Superior temporal gyrus (tissue), 1 donor: ENCODE measurements at regions not wholly inside any gene's neighbourhood (a gene's known extent, or its start where the extent isn't known, plus 50 kb on each side); places are given as distances from the start of the nearest gene placed in this dataset.
A peak's percentile ranks its signal among the peaks of the same experiment; 100 is the strongest.

ENCODE experiments used
- DNase-seq: peaks from one replicate; pipeline ENCODE4 v3.0.0-alpha.2; 2016; ENCODE audit errors: extremely low spot score

DNA sequence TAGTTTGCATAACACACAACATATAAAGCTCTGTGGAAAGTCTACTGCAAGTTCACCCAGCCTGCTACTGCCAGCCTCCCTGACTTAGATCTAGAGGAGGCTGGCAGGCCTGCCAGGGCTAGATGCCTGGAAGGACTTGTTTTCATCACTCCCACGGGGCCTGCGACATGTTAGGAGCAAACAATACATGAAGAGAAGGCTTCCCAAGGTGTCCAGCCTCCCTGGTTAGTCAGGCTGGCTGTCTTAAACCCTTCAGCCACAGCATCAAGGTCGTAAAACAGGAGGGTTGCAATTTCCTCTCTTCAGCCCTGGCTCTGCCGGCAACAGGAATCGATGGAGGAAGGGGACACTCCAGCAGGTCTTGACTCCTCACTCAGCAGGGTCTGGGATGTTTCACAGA, 104.5 kb downstream of the NGF start:
- no peak for DNase-seq

DNA sequence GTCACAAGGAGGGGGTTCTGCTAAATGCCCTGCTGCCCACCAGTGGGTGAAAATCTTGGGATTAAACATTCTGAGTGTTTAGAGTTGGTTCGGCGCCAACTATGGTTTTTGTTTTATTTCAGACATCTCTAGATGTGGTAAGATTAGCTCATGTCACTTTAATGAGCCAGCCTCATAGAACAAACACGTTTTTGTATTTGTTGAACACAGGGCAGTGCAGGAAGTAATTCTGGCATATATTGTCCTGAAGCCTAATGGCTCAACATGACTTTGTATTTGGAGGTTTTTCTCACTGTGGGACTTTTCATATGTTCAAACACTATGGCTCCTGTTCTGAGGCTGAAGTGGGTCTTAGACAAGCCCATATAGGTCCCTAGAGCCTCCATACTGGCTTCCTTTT, 107.8 kb downstream of the NGF start:
- DNase-seq: peak; percentile 10

DNA sequence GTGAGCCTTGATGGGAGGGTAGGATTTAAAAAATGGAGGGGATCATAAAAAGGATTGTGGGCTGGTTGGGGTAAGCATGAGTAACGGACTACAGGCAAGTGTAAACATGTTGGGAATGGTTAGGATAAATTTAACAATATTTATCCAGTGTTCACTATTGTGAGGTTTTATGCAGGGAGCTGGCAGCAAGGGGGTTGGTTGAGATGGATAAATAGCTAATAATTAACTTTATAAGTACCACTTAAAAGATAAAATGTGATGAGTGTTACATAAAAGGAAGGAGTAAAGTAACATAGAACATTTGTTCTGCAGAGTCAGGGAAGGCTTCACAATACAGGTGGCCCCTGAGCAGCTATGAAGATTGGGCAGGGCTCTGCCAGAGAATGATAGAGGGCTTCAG, 109.0 kb downstream of the NGF start:
- no peak for DNase-seq

DNA sequence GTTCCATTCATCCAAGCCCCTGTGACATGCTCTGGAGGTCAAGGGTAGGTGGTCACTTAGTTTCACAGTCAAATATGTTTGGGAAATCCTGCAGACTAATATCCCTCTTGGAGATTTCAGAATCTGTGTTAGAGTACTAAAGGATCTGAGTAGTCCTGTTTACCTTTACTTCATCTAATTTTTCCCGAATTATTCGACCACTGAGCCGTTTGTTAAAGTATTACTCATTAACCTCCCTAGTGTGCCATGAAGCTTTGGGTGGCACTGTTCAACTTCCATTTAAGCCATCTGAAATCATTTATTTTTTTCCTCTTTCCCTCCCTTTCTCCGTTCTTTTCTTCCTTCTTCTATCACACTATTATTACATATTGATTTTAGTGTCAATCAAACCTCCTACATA, 109.9 kb downstream of the NGF start:
- no peak for DNase-seq

DNA sequence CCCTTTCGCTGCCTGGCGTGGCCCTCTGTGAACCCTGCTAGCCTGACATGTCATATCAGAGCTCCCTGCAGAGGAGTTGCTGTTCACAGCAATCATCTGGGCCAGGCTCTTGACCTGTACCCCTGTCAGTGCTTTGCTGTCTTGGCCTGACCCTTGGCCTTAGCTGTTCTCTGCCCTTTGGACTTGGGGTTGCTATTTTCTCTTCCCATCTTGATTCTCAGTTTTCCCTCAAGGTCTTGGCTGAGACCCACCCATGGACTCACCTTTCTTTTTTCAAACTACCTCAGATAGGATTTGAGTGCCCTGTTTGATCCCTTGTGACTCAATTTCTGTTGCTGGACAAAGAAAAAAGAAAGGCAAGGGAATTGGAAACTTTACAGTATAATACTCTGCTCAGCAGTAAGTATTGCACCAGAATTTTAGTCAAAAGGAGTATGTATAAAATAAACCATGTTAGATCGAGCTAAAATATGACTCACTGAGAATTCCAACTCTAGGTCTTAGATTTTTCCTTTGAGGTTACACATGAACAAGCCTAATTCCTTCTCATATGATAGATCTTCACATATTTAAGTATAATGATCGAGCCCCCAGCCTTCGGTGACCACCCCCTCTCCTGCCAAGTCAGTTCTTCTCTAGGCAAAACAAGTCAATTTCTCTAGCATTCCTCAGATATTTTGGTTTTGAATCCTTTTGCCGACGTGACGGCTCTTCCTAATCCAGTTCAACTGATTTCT, 110.5 kb downstream of the NGF start:
- no peak for DNase-seq

DNA sequence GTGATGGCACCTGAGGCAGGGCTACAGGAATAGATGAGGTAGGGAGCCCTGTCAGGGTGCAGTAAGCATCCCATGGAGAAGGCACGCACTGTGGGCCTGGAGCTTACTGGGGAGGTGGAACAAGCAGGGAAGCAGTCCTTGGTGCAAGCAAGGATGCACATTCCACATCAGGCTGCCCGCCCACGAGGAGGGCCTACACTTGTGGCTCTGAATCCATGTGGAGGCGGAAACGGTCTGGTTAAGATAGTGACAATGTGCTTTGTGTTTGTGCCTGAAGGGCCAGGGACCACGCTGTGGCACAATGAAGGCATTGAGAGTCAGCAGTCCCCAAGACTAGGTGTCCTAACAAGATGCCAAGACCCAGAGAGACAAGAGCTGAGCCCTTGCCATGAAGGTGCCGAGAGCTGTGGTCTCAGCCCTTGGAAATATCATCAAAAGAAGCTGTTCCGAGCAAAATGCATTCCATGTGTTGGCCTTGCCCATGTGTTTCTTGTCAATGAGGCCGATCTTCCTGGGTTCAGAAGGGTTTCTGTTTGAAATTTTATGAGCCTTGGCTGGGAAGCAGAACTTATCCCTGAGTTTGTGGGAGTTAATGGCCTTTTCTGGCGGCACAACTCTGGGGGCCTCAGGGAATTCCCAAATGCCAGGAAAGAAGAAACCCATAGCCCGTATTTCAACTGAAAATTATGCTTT, 111.9 kb downstream of the NGF start:
- no peak for DNase-seq

DNA sequence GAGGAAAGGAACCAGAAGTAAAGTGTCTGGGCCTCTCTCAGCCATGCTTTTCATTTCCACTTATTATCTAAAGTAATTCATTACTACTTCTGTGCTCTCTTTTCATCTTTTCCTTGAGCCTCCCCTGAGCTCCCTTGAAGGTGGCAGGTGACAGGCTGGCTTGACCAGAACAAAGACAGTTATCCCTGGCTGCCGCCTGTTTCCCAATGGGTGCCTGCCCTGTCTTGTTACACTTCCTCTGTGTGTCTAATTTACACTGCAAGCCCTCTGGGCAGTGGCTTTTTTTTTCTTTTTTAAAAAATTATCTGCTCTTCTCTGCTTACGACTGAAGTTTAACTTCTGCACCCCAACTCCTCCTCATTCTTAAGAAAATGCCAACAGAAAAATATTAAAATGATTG, 113.4 kb downstream of the NGF start:
- DNase-seq: no peak

DNA sequence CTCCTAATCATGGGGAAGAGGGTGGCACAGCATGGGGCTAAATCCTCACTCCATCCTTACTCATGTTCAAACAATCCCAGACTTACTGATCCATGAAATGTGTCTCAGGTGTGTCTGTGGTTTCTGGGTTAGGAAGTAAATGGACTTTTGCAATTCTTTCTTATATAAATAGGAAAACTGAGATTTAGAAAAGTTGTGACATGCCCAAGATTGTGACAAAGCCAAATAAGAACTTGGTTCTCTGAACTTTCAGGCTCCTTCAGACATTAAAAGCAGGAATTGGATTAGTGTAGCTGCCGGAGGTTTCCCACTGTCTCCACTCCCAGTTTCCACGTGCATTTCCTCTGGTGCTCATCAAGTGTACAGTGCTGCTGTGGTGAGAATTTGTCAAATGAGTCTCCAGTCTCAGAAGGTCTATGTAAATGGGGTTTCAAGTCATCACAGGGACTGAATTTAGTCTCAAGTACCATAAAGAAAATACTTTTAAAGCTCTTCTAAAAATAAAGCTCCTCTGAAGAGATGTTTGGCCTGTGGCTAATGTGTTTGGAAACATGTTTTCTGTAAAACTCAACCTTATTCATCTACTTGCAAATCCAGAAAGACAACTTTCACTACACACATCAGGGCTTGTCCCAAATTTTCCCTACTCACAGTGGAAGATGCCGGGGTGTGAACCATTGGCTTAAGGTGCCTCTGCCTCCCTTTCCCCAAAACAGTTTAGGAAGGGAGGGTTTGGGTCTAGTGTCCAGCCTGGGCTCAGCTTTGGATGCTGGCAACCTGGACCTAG, 115.2 kb downstream of the NGF start:
- no peak for DNase-seq

DNA sequence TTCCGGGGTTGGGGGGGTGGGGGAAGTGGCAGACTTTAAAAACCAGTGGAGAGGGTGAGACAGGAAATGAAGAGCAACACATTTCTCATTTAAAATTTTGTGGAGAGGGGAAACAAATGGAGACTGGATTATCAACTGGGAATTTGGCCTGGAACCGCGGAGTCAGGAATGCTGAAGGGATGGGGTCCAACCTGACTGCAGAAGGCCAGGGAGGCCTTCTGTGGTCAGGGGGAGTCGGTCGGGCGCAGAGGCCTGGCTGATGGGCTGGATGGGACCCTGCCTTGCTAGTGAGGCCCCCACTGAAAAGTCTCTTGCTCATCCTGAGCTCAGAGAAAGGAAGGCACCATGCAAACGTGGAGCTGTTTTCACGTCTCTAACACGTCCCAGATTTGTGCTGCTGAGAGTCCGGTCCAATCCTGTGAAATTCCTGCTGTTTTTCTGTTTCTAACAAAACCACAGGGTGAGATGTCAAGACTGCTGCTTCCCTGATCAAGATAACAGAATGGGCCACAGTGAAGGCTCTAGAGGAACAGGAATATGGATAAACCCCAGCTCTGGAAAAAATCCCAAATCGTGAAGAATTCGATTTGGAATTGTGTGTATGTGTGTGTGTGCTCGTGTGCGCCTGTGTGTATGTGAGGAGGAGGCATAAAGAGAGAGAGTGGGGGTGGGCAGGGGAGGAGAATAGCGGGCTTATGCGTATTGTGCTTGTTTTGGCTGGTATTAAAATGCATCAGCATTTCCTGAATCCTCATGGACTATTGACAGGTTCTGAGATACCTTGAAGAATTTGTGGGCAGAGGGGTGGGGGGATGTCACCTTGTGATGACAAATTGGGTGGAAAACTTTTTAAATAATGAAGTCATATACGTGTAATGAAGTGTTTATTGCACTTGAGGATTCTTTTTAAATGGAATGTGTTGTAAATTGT, 117.4 kb downstream of the NGF start:
- no peak for DNase-seq

DNA sequence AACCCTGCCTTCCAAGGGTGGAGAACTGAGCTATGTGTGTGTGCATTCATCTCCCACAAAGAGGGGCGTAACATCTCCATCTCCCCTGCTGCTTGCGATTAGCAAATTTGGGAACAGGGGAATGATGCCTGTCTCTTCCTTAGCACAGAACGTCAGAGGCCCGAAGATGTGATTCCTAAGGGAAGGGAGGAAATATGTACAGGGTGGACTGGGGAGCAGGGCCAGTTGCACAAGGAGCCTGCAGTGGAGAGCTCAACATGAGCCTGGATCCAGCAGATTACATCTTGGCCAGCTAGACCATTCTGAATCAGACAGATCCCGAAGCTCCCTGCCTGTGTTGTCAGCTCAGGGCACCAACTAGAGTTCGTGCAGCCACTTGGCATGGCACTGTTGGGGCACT, 118.1 kb downstream of the NGF start:
- no peak for DNase-seq

DNA sequence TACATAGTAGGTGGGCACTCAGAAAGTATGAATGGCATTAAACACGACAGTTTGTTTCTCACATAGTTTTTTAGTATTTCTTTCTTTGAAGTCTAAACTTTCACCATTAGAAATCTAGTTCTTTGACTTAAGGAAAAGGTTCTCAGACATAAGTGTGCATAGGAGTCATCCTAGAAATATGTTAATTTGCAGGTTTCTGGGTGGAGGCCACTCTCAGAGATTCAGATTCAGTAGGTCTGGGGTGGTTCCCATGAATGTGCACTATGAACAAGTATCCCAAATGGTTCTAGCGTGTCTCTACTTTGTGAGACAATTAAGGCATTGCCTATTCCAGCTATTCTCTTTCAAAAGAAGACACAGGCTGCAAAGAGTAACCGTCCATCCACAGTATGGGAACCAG, 119.3 kb downstream of the NGF start:
- no peak for DNase-seq

DNA sequence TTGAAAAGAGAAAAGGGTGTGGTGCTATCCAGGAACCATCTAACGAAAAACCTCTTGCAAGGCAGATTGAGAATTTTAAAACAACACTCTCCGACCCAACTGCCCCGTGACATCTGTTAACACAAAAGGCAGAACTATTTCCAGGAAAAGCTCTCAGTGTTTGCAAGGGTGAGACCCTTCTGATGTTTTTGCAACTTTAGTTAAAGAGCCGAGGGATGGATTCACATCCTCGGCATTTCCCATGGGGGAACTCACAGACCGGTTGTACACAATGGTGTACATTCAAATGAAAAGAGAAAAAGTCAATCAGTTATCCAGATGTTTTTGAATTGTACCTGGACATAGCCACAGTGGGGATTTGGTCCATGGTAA, 120.0 kb downstream of the NGF start:
- no peak for DNase-seq

DNA sequence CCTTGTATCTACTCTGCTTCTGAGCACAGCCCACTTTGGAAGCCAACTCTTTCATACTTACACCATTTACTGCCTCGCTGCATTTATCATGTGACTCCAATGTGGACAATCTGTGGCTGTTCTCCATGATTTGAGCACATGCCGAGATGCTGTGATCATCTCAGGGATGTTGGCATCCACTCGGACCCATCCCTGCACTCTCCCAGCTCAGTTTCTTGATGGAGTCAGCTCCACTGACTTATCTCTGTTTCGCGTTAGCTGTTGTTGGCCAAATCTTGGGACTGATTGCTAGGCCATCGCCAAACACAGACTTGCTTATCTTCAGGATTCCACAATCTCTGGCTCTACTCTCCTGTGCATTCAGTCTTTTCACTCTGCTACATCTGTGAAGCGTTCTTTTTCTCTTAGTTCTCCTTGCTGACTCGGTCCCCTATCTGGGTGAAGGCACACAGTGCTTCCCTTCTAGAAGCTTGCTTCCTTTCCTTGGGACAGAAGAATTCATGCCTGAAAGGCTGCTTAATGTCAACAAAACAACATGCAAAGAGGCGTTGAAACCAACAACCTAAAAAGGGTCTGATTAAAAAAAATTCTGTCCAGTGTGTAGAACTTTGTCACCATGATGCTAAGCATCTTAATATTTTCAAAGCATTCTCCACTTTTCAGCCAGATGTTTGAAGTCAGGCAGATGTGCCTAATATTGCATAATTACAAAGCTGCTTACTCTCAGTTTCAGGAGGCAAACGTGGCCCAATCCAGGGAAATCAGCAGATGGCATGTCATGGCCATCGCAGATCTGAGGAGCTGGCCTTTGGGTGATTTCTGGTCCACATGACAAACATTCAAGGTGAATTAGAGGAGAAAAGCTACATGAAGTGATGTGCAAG, 120.7 kb downstream of the NGF start:
- DNase-seq: no peak

DNA sequence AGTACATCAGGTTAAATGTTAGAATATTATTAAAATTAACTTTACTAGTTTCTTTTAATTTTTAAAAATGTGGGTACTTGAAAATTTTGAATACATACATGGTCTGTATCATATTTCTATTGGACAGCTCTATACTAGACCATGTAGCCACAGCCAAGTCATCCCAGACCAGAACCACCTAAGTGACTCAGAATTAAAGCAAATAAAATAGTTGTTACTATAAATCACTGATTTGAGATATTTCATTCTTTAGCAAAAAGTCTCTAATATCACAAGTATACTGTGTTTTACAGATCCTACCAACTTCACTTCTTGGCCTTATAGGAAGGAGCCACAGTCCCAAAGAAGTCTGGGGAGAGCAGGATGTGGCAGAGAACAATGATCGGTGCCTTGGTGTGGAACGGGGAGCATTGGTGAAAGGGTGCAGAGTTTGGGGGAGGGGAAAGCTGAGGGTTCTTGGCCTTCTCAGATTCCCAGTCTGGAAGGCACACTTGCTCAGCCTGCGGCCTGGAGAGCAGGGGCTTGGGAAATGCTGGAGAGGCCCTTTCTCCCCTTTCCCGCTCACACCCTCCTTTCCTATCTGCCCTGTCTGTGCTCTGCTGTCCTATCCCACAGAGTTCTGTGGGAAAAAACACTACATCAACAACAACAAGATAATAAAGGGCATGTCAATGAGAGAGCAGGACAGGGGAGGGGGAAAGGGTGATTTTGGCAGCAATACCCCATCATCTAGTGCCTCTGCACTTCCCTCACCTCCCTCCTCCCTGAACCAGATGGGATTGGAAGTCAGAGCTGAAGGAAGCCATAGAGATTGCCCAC, 122.1 kb downstream of the NGF start:
- DNase-seq: no peak

DNA sequence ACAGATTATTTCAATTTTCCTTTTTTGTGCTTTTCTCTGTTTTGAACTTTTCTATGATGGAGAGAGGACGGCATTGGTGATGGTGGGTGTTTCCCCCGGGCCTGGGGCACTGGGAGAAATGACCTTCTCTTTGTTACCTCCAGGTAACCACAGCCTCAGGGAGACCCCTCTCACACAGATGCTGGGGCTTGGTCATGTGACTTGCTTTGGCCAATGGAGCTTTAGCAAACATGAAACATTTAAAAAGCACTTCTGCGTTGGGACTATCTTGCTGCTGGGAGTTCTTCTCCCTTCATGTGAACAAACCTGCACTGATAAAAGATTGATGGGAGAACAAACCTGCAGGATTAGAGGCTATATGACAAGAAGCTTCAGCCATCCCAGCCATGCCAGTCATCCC, 122.9 kb downstream of the NGF start:
- no peak for DNase-seq

DNA sequence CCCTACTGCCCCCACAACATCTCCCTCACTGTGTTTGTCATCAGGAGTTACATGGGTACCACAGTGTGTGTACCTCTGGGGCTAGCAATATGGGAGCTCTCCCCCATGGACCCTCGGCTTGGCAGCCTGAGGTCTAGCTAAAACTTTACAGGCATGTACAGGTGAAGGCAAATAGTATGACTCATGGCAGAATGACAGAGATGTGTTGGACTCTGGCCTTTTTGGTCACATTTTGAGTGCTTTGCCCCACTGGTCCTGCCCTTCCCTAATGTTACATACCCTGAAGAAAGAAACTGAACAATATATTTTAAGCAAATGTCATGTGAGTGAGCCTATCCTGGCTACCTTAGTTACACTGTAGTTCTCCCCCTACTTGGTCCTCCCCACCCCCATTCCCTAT, 124.0 kb downstream of the NGF start:
- no peak for DNase-seq

DNA sequence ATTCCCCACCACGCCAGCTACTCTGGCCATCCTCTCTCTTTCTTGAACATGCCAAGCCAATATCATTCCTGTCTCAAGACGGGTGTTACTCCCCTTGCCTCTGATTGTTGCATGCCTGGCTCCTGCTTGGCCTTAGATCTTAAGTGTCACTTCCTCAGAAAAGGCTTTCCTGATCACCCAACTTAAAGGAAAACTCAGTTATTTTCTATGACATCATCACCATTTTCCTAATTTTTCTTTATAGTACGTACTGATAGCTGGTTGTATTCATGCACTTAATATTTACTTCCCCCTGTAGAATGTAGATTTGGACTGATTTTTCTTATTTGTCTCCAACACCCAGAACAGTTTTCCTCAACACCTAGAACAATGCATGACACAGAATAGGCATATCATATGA, 123.8 kb upstream of the TSPAN2 start:
- no peak for DNase-seq

DNA sequence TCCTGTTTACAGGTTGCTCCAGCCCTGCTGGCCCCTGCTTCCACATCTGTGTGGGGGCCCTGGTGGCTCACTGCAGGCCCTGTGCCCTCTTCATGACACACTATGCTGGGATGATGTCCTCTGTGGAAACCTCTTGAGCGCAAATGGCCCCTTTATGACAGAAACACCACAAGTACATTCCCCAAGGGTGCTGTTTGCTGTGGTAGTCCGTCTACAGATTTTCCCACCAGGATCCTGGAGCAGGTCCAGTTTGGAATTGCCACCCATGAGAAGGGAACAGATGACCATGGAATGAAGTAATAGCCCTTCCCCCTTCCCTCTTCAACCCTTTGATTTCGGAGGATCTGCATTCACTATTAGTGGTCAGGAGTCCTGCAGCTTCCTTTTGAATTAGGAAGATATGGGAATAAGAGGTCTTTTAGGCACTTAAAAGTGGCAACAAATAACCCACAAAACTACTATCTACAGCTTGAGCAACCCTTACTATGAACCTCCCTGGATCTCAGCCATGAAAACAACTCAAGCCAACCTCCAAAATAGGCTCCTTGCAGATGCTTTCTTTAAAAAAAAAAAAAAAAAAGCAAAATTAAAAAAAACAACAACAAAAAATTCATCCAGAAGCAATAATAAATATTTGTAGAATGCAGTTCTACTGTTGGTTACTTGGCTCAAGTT, 121.9 kb upstream of the TSPAN2 start:
- DNase-seq: no peak

DNA sequence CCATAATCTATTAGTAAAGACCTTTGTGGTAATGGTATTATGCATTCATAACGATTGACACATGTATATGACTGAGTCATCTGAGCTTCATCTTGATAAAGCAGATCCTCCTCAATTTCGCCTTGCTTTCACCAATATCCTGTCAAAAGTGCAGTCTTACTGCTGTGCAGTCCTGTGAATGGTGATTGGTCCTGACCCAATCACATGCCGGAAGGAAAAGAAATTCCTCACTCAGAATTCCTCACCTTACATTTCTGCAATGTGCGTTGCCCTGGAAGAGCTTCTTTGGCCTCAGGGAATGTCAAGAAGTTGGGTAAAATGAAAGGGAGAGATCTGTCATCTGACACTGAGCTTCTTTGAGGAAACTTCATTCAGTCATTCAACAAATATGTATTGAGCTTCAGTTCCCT, 121.0 kb upstream of the TSPAN2 start:
- DNase-seq: no peak
